22Rv1 (cell line): ENCODE measurements at regions not wholly inside any gene's neighbourhood (a gene's known extent, or its start where the extent isn't known, plus 50 kb on each side); places are given as distances from the start of the nearest gene placed in this dataset.

Experiments
- CTCF ChIP-seq: fragments of 450-650 bp; IDR thresholded peaks from 2 replicates; pipeline ENCODE4 v1.5.1; 2017; ENCODE audit warnings: mild to moderate bottlenecking
- ZFX ChIP-seq: fragments of 450-650 bp; IDR thresholded peaks from 2 replicates; pipeline ENCODE4 v1.6.1; 2017; ENCODE audit warnings: antibody characterized with exemption, borderline replicate concordance

GRCh38 chr7:96861-97260 lies 95.5 kb upstream of the FAM20C start:
- TF ChIP-seq CTCF (no peak), ZFX (no peak)
